Mesendoderm (in vitro differentiated cells): ENCODE measurements at regions not wholly inside any gene's neighbourhood (a gene's known extent, or its start where the extent isn't known, plus 50 kb on each side); places are given as distances from the start of the nearest gene placed in this dataset.

Source experiments
- DNase-seq: peaks from one replicate; pipeline ENCODE4 v3.0.0; 2013
- H2AK5ac ChIP-seq: 2 replicates; pipeline ENCODE4 v1.6.1; 2013; ENCODE audit warnings: low read length, inconsistent platforms
- H2BK120ac ChIP-seq: 2 replicates; pipeline ENCODE4 v1.6.1; 2013; ENCODE audit warnings: low read depth, mild to moderate bottlenecking, low read length, moderate library complexity, mixed read lengths
- H2BK15ac ChIP-seq: replicated peaks from 2 replicates; pipeline ENCODE4 v1.6.1; 2013; ENCODE audit warnings: low read depth, mild to moderate bottlenecking, moderate library complexity
- H2BK5ac ChIP-seq: 2 replicates; pipeline ENCODE4 v1.6.1; 2013; ENCODE audit warnings: low read length, inconsistent platforms
- H3K18ac ChIP-seq: 2 replicates; pipeline ENCODE4 v1.6.1; 2013; ENCODE audit warnings: mild to moderate bottlenecking, low read length, mixed read lengths
- H3K23ac ChIP-seq: one replicate; pipeline ENCODE4 v1.6.1; 2013; ENCODE audit warnings: low read length
- H3K27ac ChIP-seq: 2 replicates; pipeline ENCODE4 v1.5.1; 2013; ENCODE audit warnings: low read depth, mild to moderate bottlenecking, inconsistent platforms, low read length, moderate library complexity
- H3K27me3 ChIP-seq: 2 replicates; pipeline ENCODE4 v1.6.1; 2013; ENCODE audit warnings: low read length, control low read depth, mild to moderate bottlenecking, inconsistent platforms; ENCODE audit not compliant: insufficient read depth, poor library complexity
- H3K36me3 ChIP-seq: 2 replicates; pipeline ENCODE4 v1.6.1; 2013; ENCODE audit warnings: low read length, inconsistent platforms; ENCODE audit not compliant: control insufficient read depth, insufficient read depth
- H3K4ac ChIP-seq: one replicate; pipeline ENCODE4 v1.6.1; 2013; ENCODE audit warnings: low read depth, mild to moderate bottlenecking, low read length, moderate library complexity
- H3K4me1 ChIP-seq: 2 replicates; pipeline ENCODE4 v1.6.1; 2013; ENCODE audit warnings: low read depth, low read length, inconsistent platforms; ENCODE audit not compliant: control insufficient read depth
- H3K4me2 ChIP-seq: 2 replicates; pipeline ENCODE4 v1.6.1; 2013; ENCODE audit warnings: low read length
- H3K4me3 ChIP-seq: 2 replicates; pipeline ENCODE4 v1.5.1; 2013; ENCODE audit warnings: mild to moderate bottlenecking, low read length
- H3K56ac ChIP-seq: one replicate; pipeline ENCODE4 v1.6.1; 2013; ENCODE audit warnings: low read length
- H3K79me1 ChIP-seq: 2 replicates; pipeline ENCODE4 v1.6.1; 2013; ENCODE audit warnings: low read length, inconsistent platforms
- H3K79me2 ChIP-seq: 2 replicates; pipeline ENCODE4 v1.6.1; 2013; ENCODE audit warnings: mild to moderate bottlenecking, low read length; ENCODE audit not compliant: control insufficient read depth, insufficient read depth
- H3K9ac ChIP-seq: 2 replicates; pipeline ENCODE4 v1.6.1; 2013; ENCODE audit warnings: low read length, inconsistent platforms
- H4K5ac ChIP-seq: one replicate; pipeline ENCODE4 v1.6.1; 2013; ENCODE audit warnings: low read length
- H4K8ac ChIP-seq: one replicate; pipeline ENCODE4 v1.6.1; 2013; ENCODE audit warnings: low read depth, mild to moderate bottlenecking, control low read depth, low read length, moderate library complexity
- WGBS: extraction: QIAGEN DNeasy Blood & Tissue Kit; methylation state at CpG from one replicate; pipeline ENCODE4 v1.1.7; 2013; ENCODE audit warnings: low lambda C conversion rate, missing lambda C conversion rate; ENCODE audit not compliant: insufficient coverage; ENCODE audit errors: extremely low coverage; 5-methylcytosine and 5-hydroxymethylcytosine counted together

DNA sequence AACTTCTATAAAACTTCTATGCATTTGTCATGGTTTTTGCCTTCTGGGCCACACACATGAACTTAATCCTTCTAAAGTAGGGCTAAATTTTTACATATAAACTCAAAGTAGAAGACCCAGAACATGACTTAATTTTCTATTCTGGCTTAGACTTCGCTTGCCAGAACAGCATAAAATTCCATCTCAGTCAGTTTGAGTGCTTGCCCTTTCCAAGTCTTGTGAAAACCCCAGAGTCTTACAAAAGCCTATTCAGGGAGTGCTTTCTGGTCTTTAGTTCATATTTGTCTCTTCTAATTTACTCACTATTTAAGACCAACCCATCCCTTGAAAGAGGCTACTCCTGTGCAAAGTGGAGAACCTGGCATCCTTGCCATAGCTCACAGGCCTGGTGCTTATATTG, 201.6 kb upstream of the MEOX2 start:
- no peak overlapping the region for H3K27ac ChIP-seq
- no peak overlapping the region for H3K4me2 ChIP-seq
- no peak overlapping the region for H3K4me3 ChIP-seq
- H4K8ac ChIP-seq = no peak overlapping the region
- H3K79me2 ChIP-seq = no peaks in the 10 kb centered on the region
- no peak overlapping the region for H3K56ac ChIP-seq
- H2BK120ac ChIP-seq = no peak overlapping the region
- no CpG with 5 or more reads among the region's 1 CpG for WGBS
- H3K27me3 ChIP-seq = no peaks in the 10 kb centered on the region
- H3K79me1 ChIP-seq = no peaks in the 10 kb centered on the region
- no peak overlapping the region for H3K18ac ChIP-seq
- no peak overlapping the region for H3K9ac ChIP-seq
- H3K23ac ChIP-seq = no peak overlapping the region
- no peak for DNase-seq
- H4K5ac ChIP-seq = no peak overlapping the region
- H2BK15ac ChIP-seq = no peak overlapping the region
- no peaks in the 10 kb centered on the region for H3K4me1 ChIP-seq
- no peak overlapping the region for H3K4ac ChIP-seq
- no peaks in the 10 kb centered on the region for H3K36me3 ChIP-seq
- H2BK5ac ChIP-seq = no peak overlapping the region
- no peak overlapping the region for H2AK5ac ChIP-seq

DNA sequence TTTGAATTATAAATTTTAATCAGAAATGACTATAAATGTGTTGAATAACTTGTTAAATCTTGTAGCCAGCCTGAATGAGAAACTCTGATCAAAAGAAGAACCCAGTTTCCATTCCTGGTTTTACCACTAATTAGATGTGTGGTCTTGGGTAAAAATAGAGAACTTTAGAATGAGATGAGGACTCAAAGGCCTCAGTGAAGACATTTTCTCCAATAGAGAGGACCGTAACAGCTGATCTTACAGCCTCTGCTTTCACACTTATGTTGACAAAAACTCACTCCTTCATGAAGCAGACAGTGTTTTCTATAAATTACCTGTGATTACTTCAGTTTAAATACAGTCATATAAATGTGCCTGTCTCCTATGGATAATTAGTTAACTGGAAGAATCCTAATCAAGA, 200.1 kb upstream of the MEOX2 start:
- no peak overlapping the region for H2BK120ac ChIP-seq
- no peak overlapping the region for H3K56ac ChIP-seq
- WGBS = no CpG with 5 or more reads among the region's 1 CpG

DNA sequence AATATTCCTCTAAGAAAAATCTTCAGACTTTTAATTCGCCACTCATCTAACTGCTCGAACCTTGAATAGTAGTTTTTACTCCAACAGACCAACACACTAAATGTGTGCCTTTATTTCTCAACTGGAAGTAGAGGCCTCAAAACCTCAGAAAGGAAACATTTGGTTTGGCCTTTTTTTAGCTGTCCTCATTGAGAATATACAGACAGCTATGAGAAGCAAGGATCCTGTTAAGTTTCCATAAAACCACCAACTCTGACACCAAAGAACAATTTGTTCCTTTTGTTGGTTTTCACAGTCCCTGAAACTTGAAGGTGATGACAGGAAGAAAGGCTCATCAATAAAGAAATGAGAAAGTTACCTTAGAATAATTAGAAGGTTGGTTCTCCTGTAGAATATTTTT, 199.2 kb upstream of the MEOX2 start:
- H3K18ac ChIP-seq = no peak overlapping the region
- H2BK5ac ChIP-seq = no peak overlapping the region
- H4K5ac ChIP-seq = no peak overlapping the region
- WGBS = 100% methylated on average over 2 of the region's 2 CpGs
- no peak overlapping the region for H2BK15ac ChIP-seq
- no peaks in the 10 kb centered on the region for H3K79me1 ChIP-seq
- no peak overlapping the region for H2AK5ac ChIP-seq
- no peak overlapping the region for H3K4me2 ChIP-seq
- no peak overlapping the region for H3K27ac ChIP-seq
- no peak overlapping the region for H4K8ac ChIP-seq
- no peaks in the 10 kb centered on the region for H3K79me2 ChIP-seq
- no peak overlapping the region for H3K23ac ChIP-seq
- H2BK120ac ChIP-seq = no peak overlapping the region
- H3K36me3 ChIP-seq = no peaks in the 10 kb centered on the region
- H3K4me1 ChIP-seq = no peaks in the 10 kb centered on the region
- no peak overlapping the region for H3K4ac ChIP-seq
- no peaks in the 10 kb centered on the region for H3K27me3 ChIP-seq
- no peak for DNase-seq
- H3K56ac ChIP-seq = no peak overlapping the region
- no peak overlapping the region for H3K9ac ChIP-seq
- H3K4me3 ChIP-seq = no peak overlapping the region

More for the DNA sequence above, 200.1 kb upstream of the MEOX2 start:
- Histone ChIP-seq H3K27me3 (no peaks in the 10 kb centered on the region), H4K5ac (no peak overlapping the region), H3K9ac (no peak overlapping the region), H2BK5ac (no peak overlapping the region), H3K4me1 (no peaks in the 10 kb centered on the region), H2AK5ac (no peak overlapping the region), H3K79me2 (no peaks in the 10 kb centered on the region), H3K4me3 (no peak overlapping the region), H3K23ac (no peak overlapping the region), H3K36me3 (no peaks in the 10 kb centered on the region), H3K4me2 (no peak overlapping the region), H4K8ac (no peak overlapping the region), H2BK15ac (no peak overlapping the region), H3K27ac (no peak overlapping the region), H3K79me1 (no peaks in the 10 kb centered on the region), H3K4ac (no peak overlapping the region), H3K18ac (no peak overlapping the region)
- DNase-seq = no peak

DNA sequence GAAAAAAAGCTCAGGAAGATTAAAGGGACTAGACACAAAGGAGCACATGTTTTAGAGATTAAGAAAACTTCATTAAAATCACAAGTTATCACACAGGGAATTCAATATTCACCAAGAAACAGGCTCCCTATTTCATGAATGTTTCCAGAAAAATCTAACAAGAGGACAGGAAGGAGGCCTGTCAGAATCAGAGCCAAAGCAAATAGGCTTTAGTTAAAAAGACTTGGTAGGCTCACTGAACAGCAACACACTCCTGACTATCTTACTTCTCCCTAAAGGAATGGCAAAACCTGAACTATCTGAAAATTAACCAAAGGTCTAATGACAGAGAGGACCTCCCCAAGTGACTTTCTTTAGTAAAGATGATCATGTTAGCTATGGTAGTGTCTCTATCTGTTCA, 188.3 kb upstream of the MEOX2 start:
- no peaks in the 10 kb centered on the region for H3K36me3 ChIP-seq
- no peak overlapping the region for H3K18ac ChIP-seq
- H3K27me3 ChIP-seq = no peaks in the 10 kb centered on the region
- H3K4me2 ChIP-seq = no peak overlapping the region
- H4K8ac ChIP-seq = no peak overlapping the region
- H2BK15ac ChIP-seq = no peak overlapping the region
- no peak overlapping the region for H2AK5ac ChIP-seq
- no peak overlapping the region for H3K4me3 ChIP-seq
- no peak overlapping the region for H3K27ac ChIP-seq
- no peak overlapping the region for H2BK120ac ChIP-seq
- H3K4me1 ChIP-seq = no peaks in the 10 kb centered on the region
- H2BK5ac ChIP-seq = no peak overlapping the region
- H3K4ac ChIP-seq = no peak overlapping the region
- no peak for DNase-seq
- H3K79me1 ChIP-seq = no peaks in the 10 kb centered on the region
- no peak overlapping the region for H3K56ac ChIP-seq
- H3K9ac ChIP-seq = no peak overlapping the region
- no peak overlapping the region for H3K23ac ChIP-seq
- no peaks in the 10 kb centered on the region for H3K79me2 ChIP-seq
- H4K5ac ChIP-seq = no peak overlapping the region

DNA sequence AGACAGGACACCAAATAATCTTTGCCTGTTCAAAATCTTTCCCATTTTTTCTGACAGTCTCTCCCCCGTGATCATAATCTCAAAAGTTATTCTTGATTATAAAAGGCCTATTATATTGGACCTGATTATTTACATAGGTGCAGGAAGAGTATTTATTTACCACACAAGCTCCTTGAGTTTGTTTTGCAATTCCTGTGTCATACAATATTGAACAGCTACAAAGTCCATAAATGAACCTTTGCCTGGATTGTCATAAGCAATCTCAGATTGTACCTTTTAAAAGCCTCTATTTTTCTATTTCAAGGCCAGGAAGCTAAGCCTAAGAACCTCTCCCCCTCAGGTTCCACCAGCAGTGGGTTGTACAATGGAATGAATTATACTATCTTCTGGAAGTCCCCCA, 183.9 kb upstream of the MEOX2 start:
- Histone ChIP-seq H3K27ac (no peak overlapping the region), H2BK15ac (no peak overlapping the region), H3K4me1 (no peaks in the 10 kb centered on the region), H2BK120ac (no peak overlapping the region), H3K9ac (no peak overlapping the region), H4K8ac (no peak overlapping the region), H3K4me2 (no peak overlapping the region), H4K5ac (no peak overlapping the region), H3K79me1 (no peaks in the 10 kb centered on the region), H2AK5ac (no peak overlapping the region), H3K79me2 (no peaks in the 10 kb centered on the region), H3K36me3 (no peaks in the 10 kb centered on the region), H2BK5ac (no peak overlapping the region), H3K27me3 (no peaks in the 10 kb centered on the region), H3K4me3 (no peak overlapping the region), H3K4ac (no peak overlapping the region), H3K18ac (no peak overlapping the region), H3K23ac (no peak overlapping the region), H3K56ac (no peak overlapping the region)
- no CpG with 5 or more reads among the region's 1 CpG for WGBS
- no peak for DNase-seq

DNA sequence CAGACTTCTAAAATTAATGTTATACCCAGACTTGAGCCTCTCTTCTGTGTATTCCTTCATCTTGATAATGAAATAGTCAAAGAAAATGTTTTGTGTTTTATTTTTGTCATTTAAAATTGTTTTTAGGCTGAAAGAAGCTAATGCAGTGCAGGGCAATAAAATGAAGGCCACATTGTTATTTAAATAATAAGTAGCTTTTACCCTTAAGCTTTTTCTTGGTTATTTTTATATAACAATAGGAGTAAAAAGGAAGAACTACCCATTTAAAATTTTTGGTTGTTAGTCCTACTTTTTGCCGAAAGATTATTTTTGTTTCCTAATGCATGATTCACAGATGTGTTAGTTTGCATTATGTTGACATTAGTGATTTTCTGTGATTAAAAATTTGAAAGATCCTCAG, 181.0 kb upstream of the MEOX2 start:
- no peak overlapping the region for H3K23ac ChIP-seq
- H3K4ac ChIP-seq = no peak overlapping the region
- H3K18ac ChIP-seq = no peak overlapping the region
- no peaks in the 10 kb centered on the region for H3K79me2 ChIP-seq
- H2AK5ac ChIP-seq = no peak overlapping the region
- H3K27me3 ChIP-seq = no peaks in the 10 kb centered on the region
- no peak for DNase-seq
- H2BK120ac ChIP-seq = no peak overlapping the region
- no peak overlapping the region for H3K4me3 ChIP-seq
- H4K8ac ChIP-seq = no peak overlapping the region
- no peak overlapping the region for H4K5ac ChIP-seq
- H2BK15ac ChIP-seq = no peak overlapping the region
- no peak overlapping the region for H2BK5ac ChIP-seq
- no peaks in the 10 kb centered on the region for H3K79me1 ChIP-seq
- no peak overlapping the region for H3K4me2 ChIP-seq
- H3K27ac ChIP-seq = no peak overlapping the region
- no peaks in the 10 kb centered on the region for H3K4me1 ChIP-seq
- no peak overlapping the region for H3K56ac ChIP-seq
- no CpG with 5 or more reads among the region's 1 CpG for WGBS
- H3K36me3 ChIP-seq = no peaks in the 10 kb centered on the region
- no peak overlapping the region for H3K9ac ChIP-seq
